ENCODE measurements at regions not wholly inside any gene's neighbourhood (a gene's known extent, or its start where the extent isn't known, plus 50 kb on each side); places are given as distances from the start of the nearest gene placed in this dataset.

DNA sequence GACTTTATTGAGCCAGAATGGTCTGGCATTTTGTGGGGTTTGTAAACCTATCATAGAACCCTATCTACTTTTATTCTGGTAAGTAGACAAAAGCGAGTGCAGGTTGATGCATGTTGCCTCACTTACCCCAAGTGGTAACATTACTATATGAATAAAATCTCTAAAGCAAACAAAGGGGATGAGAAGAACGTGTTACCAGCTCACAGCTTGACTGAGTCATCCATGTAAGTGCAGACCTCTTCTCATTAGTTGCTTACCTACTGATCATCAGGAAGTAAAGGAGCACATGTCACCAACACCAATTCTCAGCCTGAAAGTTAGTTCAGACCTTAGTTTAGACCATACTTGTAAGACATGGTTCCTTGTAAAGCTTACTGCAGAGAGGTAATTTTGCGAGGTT, 1328.3 kb downstream of the C4orf33 start:
- TF ChIP-seq ZNF24 (IDR thresholded peaks at IDR 0.05) (no peak), RAD21 (IDR thresholded peaks at IDR 0.05; ENCODE audit: insufficient read depth, low read depth, low read length) (no peak), RBBP5 (conservative IDR thresholded peaks at IDR 0.05) (no peak), NR2C1 (IDR thresholded peaks at IDR 0.05) (no peak), EED (IDR thresholded peaks at IDR 0.05; ENCODE audit: low read depth) (no peak), POLR2A (IDR thresholded peaks at IDR 0.05; ENCODE audit: low read depth, low read length) (no peak), BCL11A (IDR thresholded peaks at IDR 0.05; ENCODE audit: low read depth, low read length) (no peak), IRF4 (IDR thresholded peaks at IDR 0.05; ENCODE audit: low read depth, low read length) (no peak), PAX8 (IDR thresholded peaks at IDR 0.05) (no peak), SMAD5 (IDR thresholded peaks at IDR 0.05; ENCODE audit: low read depth) (no peak), ZZZ3 (IDR thresholded peaks at IDR 0.05; ENCODE audit: control insufficient read depth, insufficient read length, low read depth) (no peak)
- FAIRE-seq = no peak
- Histone ChIP-seq H3K27ac (ENCODE audit: control insufficient read depth, insufficient read depth) (no peak overlapping the region), H4K20me1 (ENCODE audit: control insufficient read depth, insufficient read depth) (no peaks in the 10 kb centered on the region), H2AFZ (ENCODE audit: control insufficient read depth, low read depth, low read length) (no peak overlapping the region), H3K36me3 (ENCODE audit: control insufficient read depth in 2 of 2, insufficient read depth in 2 of 2, low read length in 1 of 2) (no peaks in the 10 kb centered on the region), H3K9me3 (replicated peaks; ENCODE audit: control insufficient read depth, insufficient read depth, low read length) (no peaks in the 10 kb centered on the region), H3K79me2 (ENCODE audit: control insufficient read depth, insufficient read depth, low read length) (no peaks in the 10 kb centered on the region), H3K27me3 (replicated peaks in 1 of 2; ENCODE audit: control insufficient read depth in 2 of 2, insufficient read depth in 2 of 2, low read length in 1 of 2) (no peaks in the 10 kb centered on the region), H3K4me2 (ENCODE audit: control insufficient read depth, insufficient read depth) (no peak overlapping the region), H3K4me1 (ENCODE audit: control insufficient read depth, insufficient read depth, low read length) (no peaks in the 10 kb centered on the region), H3K4me3 (no peak overlapping the region), H3K9ac (ENCODE audit: control insufficient read depth, insufficient read depth, low read length) (no peak overlapping the region)
- ChIA-PET CTCF (no interaction called here), RAD21 (ENCODE audit: unreplicated experiment) (no interaction called here), POLR2A (no interaction called here), SMC1A (ENCODE audit: uncharacterized antibody, unreplicated experiment) (interaction anchor here (0.9 to 1.2 kb wide), 3 partner anchors 14 to 563 kb away, joined by 3 read pairs; no protein-coding TSS in a partner anchor)
- WGBS (ENCODE audit: insufficient coverage, insufficient replicate concordance, low lambda C conversion rate, missing lambda C conversion rate) = 30% methylated on average over 3 of the region's 3 CpGs
- no peak for ATAC-seq
- no peak for DNase-seq (ENCODE audit: low read depth, low spot score)
- BruUV-seq (replicated peaks) = no TSS peak
- intact Hi-C loops (cut with micrococcal nuclease; ENCODE audit: unreplicated experiment) = no loop called here
- in situ Hi-C loops (cut with MboI) = no loop called here

DNA sequence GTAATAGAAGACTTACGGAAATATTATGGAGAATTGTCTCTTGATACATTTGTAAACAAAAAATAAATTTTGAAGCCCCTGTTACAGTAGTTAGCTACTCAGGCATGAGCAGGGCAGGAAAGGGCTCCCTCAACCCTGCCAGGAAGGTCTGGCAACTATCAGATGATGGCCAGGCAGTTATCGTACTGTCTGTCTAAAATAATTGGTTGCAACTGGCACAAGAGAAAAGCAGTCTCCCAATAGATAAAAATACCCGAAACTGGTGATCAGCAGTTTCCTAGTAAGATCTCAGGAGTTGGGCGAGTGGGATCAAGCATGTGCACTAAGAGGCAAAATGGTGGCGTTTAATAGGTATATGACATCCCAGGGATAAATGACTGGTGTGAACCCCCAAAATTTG, 1336.3 kb downstream of the C4orf33 start:
- Histone ChIP-seq H3K9me3 (replicated peaks; ENCODE audit: control insufficient read depth, insufficient read depth, low read length) (no peaks in the 10 kb centered on the region), H3K27ac (ENCODE audit: control insufficient read depth, insufficient read depth) (no peak overlapping the region), H3K27me3 (replicated peaks in 1 of 2; ENCODE audit: control insufficient read depth in 2 of 2, insufficient read depth in 2 of 2, low read length in 1 of 2) (no peaks in the 10 kb centered on the region), H3K36me3 (ENCODE audit: control insufficient read depth in 2 of 2, insufficient read depth in 2 of 2, low read length in 1 of 2) (no peaks in the 10 kb centered on the region), H4K20me1 (ENCODE audit: control insufficient read depth, insufficient read depth) (no peaks in the 10 kb centered on the region), H2AFZ (ENCODE audit: control insufficient read depth, low read depth, low read length) (no peak overlapping the region), H3K79me2 (ENCODE audit: control insufficient read depth, insufficient read depth, low read length) (no peaks in the 10 kb centered on the region), H3K4me2 (ENCODE audit: control insufficient read depth, insufficient read depth) (no peak overlapping the region), H3K4me1 (ENCODE audit: control insufficient read depth, insufficient read depth, low read length) (no peaks in the 10 kb centered on the region), H3K9ac (ENCODE audit: control insufficient read depth, insufficient read depth, low read length) (no peak overlapping the region), H3K4me3 (no peak overlapping the region)
- FAIRE-seq (no peak), DNase-seq (ENCODE audit: low read depth, low spot score) (no peak), ATAC-seq (no peak)
- ChIA-PET SMC1A (ENCODE audit: uncharacterized antibody, unreplicated experiment) (no interaction called here), RAD21 (ENCODE audit: unreplicated experiment) (no interaction called here), CTCF (no interaction called here), POLR2A (no interaction called here)
- intact Hi-C loops (cut with micrococcal nuclease; ENCODE audit: unreplicated experiment) (no loop called here), in situ Hi-C loops (cut with MboI) (no loop called here)
- WGBS (ENCODE audit: insufficient coverage, insufficient replicate concordance, low lambda C conversion rate, missing lambda C conversion rate) = 30% methylated on average over 5 of the region's 5 CpGs
- TF ChIP-seq MEF2B (IDR thresholded peaks at IDR 0.05; ENCODE audit: partially characterized antibody, poor library complexity, severe bottlenecking) (no peak), TARDBP (IDR thresholded peaks at IDR 0.05; ENCODE audit: borderline replicate concordance) (no peak)
- TF ChIP-seq, protein P1, sequence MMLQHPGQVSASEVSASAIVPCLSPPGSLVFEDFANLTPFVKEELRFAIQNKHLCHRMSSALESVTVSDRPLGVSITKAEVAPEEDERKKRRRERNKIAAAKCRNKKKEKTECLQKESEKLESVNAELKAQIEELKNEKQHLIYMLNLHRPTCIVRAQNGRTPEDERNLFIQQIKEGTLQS (IDR thresholded peaks at IDR 0.05; ENCODE audit: borderline replicate concordance, extremely low read depth, low read depth, low read length) = no peak
- BruUV-seq (replicated peaks) = no TSS peak

All from GM12878 (cell line).